Endothelial cell of umbilical vein (primary cell): ENCODE measurements at regions not wholly inside any gene's neighbourhood (a gene's known extent, or its start where the extent isn't known, plus 50 kb on each side); places are given as distances from the start of the nearest gene placed in this dataset.

Experiments
- MYC ChIP-seq: IDR thresholded peaks from one replicate; pipeline ENCODE4 v1.6.1; 2011; ENCODE audit warnings: mild to moderate bottlenecking, low read depth, low read length
- POLR2A ChIP-seq: IDR thresholded peaks from 2 replicates; pipeline ENCODE4 v1.6.1; 2012; ENCODE audit warnings: low read depth, mild to moderate bottlenecking, control low read depth, low read length
- TF ChIP-seq, protein P1 (sequence below), 2 donors: IDR thresholded peaks; 1 replicate in 1 of 2; 2 replicates in 1 of 2; pipeline ENCODE4 v1.5.1; 2011; ENCODE audit warnings: low read length in 2 of 2, mild to moderate bottlenecking in 2 of 2, moderate library complexity in 2 of 2, control low read depth in 1 of 2, inconsistent platforms in 1 of 2, low read depth in 1 of 2; ENCODE audit not compliant: insufficient read depth in 1 of 2; ENCODE audit errors: extremely low read depth in 1 of 2

DNA sequence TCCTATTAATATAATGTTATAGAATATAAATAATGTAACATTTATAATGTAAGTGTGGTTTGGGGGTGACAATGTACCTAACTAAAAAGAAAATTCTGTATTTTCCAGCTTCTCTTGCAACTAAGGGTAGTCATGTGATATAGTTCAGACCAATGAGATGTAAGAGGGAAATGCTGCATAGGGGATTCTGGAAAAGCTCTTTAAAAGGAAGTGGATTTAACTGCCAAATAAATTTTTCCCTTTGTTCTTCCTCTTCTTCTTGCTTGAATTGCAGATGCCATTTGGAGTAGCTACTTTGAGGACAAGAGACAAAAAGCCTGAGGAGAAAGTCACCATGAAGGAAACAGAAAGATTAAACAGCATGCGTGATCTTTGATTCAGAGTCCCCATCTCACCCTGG lies 194.3 kb downstream of the PTEN start:
- TF ChIP-seq, protein P1, sequence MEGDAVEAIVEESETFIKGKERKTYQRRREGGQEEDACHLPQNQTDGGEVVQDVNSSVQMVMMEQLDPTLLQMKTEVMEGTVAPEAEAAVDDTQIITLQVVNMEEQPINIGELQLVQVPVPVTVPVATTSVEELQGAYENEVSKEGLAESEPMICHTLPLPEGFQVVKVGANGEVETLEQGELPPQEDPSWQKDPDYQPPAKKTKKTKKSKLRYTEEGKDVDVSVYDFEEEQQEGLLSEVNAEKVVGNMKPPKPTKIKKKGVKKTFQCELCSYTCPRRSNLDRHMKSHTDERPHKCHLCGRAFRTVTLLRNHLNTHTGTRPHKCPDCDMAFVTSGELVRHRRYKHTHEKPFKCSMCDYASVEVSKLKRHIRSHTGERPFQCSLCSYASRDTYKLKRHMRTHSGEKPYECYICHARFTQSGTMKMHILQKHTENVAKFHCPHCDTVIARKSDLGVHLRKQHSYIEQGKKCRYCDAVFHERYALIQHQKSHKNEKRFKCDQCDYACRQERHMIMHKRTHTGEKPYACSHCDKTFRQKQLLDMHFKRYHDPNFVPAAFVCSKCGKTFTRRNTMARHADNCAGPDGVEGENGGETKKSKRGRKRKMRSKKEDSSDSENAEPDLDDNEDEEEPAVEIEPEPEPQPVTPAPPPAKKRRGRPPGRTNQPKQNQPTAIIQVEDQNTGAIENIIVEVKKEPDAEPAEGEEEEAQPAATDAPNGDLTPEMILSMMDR (IDR thresholded peaks at IDR 0.05; ENCODE audit: extremely low read depth in 1 of 2, insufficient read depth in 1 of 2, low read depth in 1 of 2, low read length in 2 of 2), result no peak
- TF ChIP-seq POLR2A (no peak), MYC (no peak)
